K562 (cell line): ENCODE measurements at regions not wholly inside any gene's neighbourhood (a gene's known extent, or its start where the extent isn't known, plus 50 kb on each side); places are given as distances from the start of the nearest gene placed in this dataset.

Experiments used
- CREB1 ChIP-seq, 2 experiments: sonication (generic) in 1 of 2; formaldehyde crosslinking in 1 of 2; IDR thresholded peaks; 2 replicates each; pipeline versions ENCODE4 v1.6.1 to v1.8.0; 2012 to 2022; ENCODE audit warnings: inconsistent platforms in 1 of 2, mild to moderate bottlenecking in 1 of 2, missing genetic modification reagents in 1 of 2, moderate library complexity in 1 of 2
- GTF2A2 ChIP-seq: IDR thresholded peaks from 2 replicates; pipeline ENCODE4 v1.6.1; 2016; ENCODE audit warnings: mild to moderate bottlenecking, missing genetic modification characterization, missing compliant biosample characterization
- NCOA4 ChIP-seq: fragments of 450-650 bp; IDR thresholded peaks from 2 replicates; pipeline ENCODE4 v1.6.1; 2018; ENCODE audit warnings: mild to moderate bottlenecking; ENCODE audit not compliant: partially characterized antibody
- REST ChIP-seq, 2 experiments: fragments of 450-650 bp; formaldehyde crosslinking in 1 of 2; IDR thresholded peaks; 2 replicates each; pipeline versions ENCODE4 v1.4.0 to v1.6.1; 2014 to 2020; ENCODE audit warnings: mild to moderate bottlenecking in 2 of 2, borderline replicate concordance in 1 of 2, low read depth in 1 of 2
- ZNF561 ChIP-seq: fragments of 450-650 bp; formaldehyde crosslinking; conservative IDR thresholded peaks from 2 replicates; pipeline ENCODE4 v1.4.0; 2020; ENCODE audit warnings: mild to moderate bottlenecking, moderate library complexity
- TF ChIP-seq, protein P1 (sequence below): fragments of 450-650 bp; IDR thresholded peaks from 2 replicates; pipeline ENCODE4 v1.6.1; 2017; ENCODE audit warnings: antibody characterized with exemption, mild to moderate bottlenecking
- TF ChIP-seq, protein P2 (sequence below): fragments of 250-450 bp; sonication (Bioruptor Pico); IDR thresholded peaks from 2 replicates; pipeline ENCODE4 v1.4.0; 2020; ENCODE audit warnings: mild to moderate bottlenecking
- TF ChIP-seq, protein P3 (sequence below), 2 experiments: IDR thresholded peaks in 1 of 2; conservative IDR thresholded peaks in 1 of 2; 2 replicates each; pipeline ENCODE4 v1.6.1; 2016; ENCODE audit warnings: low read depth in 2 of 2, mild to moderate bottlenecking in 1 of 2, missing compliant biosample characterization in 1 of 2, missing genetic modification characterization in 1 of 2, moderate library complexity in 1 of 2

DNA sequence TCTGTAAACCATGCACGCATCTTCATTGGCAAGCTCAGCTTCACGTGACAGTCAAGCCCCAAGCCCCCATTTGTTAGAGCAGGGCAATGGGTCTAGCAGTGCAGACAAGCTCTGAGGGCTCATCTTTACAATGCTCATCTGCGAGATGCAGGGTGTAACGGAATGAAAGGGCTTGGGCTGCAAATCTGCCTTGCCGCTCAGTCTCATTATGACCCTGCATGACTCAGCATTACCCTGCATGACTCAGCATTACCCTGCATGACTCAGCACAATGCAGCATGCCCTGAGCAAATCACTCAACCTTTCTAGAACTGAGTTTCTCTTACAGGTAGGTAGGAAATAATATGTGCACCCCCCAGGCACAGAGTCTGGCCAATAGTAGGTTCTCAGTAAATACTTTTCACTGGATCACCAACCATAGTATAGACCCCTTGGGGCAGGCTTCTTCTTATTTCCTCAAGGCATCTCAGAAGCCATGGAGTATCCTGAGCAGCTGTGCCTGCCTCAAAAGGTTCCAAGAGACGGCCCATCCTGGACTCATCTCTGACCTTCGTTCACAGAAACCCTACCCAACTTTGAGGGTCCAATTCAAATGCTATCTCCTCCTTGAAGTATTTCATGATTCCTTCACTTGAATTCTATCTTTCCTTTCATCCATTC lies 391.3 kb upstream of the CDH5 start (continued):
- no peak for TF ChIP-seq REST (IDR thresholded peaks at IDR 0.05; ENCODE audit: borderline replicate concordance)
- no peak for TF ChIP-seq REST (CRISPR knock-in tag; IDR thresholded peaks at IDR 0.05; ENCODE audit: low read depth)
- TF ChIP-seq, protein P1, sequence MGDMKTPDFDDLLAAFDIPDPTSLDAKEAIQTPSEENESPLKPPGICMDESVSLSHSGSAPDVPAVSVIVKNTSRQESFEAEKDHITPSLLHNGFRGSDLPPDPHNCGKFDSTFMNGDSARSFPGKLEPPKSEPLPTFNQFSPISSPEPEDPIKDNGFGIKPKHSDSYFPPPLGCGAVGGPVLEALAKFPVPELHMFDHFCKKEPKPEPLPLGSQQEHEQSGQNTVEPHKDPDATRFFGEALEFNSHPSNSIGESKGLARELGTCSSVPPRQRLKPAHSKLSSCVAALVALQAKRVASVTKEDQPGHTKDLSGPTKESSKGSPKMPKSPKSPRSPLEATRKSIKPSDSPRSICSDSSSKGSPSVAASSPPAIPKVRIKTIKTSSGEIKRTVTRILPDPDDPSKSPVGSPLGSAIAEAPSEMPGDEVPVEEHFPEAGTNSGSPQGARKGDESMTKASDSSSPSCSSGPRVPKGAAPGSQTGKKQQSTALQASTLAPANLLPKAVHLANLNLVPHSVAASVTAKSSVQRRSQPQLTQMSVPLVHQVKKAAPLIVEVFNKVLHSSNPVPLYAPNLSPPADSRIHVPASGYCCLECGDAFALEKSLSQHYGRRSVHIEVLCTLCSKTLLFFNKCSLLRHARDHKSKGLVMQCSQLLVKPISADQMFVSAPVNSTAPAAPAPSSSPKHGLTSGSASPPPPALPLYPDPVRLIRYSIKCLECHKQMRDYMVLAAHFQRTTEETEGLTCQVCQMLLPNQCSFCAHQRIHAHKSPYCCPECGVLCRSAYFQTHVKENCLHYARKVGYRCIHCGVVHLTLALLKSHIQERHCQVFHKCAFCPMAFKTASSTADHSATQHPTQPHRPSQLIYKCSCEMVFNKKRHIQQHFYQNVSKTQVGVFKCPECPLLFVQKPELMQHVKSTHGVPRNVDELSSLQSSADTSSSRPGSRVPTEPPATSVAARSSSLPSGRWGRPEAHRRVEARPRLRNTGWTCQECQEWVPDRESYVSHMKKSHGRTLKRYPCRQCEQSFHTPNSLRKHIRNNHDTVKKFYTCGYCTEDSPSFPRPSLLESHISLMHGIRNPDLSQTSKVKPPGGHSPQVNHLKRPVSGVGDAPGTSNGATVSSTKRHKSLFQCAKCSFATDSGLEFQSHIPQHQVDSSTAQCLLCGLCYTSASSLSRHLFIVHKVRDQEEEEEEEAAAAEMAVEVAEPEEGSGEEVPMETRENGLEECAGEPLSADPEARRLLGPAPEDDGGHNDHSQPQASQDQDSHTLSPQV, result peak; percentile 71; the same call in 1 of the 2 replicates
- TF ChIP-seq, protein P2, sequence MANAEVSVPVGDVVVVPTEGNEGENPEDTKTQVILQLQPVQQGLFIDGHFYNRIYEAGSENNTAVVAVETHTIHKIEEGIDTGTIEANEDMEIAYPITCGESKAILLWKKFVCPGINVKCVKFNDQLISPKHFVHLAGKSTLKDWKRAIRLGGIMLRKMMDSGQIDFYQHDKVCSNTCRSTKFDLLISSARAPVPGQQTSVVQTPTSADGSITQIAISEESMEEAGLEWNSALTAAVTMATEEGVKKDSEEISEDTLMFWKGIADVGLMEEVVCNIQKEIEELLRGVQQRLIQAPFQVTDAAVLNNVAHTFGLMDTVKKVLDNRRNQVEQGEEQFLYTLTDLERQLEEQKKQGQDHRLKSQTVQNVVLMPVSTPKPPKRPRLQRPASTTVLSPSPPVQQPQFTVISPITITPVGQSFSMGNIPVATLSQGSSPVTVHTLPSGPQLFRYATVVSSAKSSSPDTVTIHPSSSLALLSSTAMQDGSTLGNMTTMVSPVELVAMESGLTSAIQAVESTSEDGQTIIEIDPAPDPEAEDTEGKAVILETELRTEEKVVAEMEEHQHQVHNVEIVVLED, result no peak
- no peak for TF ChIP-seq GTF2A2
- no peak for TF ChIP-seq CREB1 (IDR thresholded peaks at IDR 0.05)
- no peak for TF ChIP-seq CREB1 (CRISPR knock-in tag; IDR thresholded peaks at IDR 0.05)
- TF ChIP-seq ZNF561 (CRISPR knock-in tag), result no peak
- TF ChIP-seq, protein P3, sequence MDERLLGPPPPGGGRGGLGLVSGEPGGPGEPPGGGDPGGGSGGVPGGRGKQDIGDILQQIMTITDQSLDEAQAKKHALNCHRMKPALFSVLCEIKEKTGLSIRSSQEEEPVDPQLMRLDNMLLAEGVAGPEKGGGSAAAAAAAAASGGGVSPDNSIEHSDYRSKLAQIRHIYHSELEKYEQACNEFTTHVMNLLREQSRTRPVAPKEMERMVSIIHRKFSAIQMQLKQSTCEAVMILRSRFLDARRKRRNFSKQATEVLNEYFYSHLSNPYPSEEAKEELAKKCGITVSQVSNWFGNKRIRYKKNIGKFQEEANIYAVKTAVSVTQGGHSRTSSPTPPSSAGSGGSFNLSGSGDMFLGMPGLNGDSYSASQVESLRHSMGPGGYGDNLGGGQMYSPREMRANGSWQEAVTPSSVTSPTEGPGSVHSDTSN (CRISPR knock-in tag; IDR thresholded peaks at IDR 0.05; ENCODE audit: low read depth), result no peak
- TF ChIP-seq, protein P3 (tag; conservative IDR thresholded peaks at IDR 0.05; ENCODE audit: low read depth), result peak; percentile 67
- no peak for TF ChIP-seq NCOA4
